Stimulated activated CD4-positive, alpha-beta T cell treated with anti-CD3 and anti-CD28 coated beads, TNF-alpha, amount 100 ng/mL, for 24 hours (primary cell): ENCODE measurements at regions not wholly inside any gene's neighbourhood (a gene's known extent, or its start where the extent isn't known, plus 50 kb on each side); places are given as distances from the start of the nearest gene placed in this dataset.
"Not testable (repeated sequence)": the region's sequence is repeated elsewhere in the genome, so short reads cannot be mapped to it uniquely, and the experiment has no call there.

ENCODE experiments used
- DNase-seq, 3 experiments: peaks; one replicate each; pipeline ENCODE4 v3.0.0-alpha.2; 2020; ENCODE audit warnings: low read depth in 3 of 3

- no peak for DNase-seq
Observed at GRCh38 chr6:122248844-122249243, 150.6 kb upstream of the HSF2 start.

- no peak for DNase-seq
Observed at GRCh38 chr6:122258839-122259238, 140.6 kb upstream of the HSF2 start.

DNA sequence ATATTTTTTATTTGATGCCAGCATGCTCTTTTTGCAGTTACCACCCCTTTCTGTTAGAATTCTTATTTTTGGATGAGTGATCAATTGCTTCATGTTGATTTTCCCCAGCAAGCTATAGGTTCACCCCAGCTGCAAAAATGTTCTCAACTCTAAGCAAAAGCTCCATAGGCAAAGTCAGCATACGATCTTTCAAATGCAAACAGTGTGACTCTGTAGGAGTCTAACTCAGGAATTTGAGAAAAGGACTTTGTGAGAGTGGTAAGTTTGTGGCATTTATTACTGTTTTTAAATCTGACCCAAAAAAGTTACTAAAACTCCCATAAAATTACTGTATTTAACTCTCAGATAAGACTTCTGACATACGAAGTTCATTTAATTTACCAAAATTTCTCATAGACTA is 134.9 kb upstream of the HSF2 start:
- DNase-seq, result no peak

- DNase-seq, result no peak
Observed at GRCh38 chr6:122265755-122266154, 133.7 kb upstream of the HSF2 start.

GRCh38 chr6:122268394-122268793 is 131.1 kb upstream of the HSF2 start:
- no peak for DNase-seq

DNA sequence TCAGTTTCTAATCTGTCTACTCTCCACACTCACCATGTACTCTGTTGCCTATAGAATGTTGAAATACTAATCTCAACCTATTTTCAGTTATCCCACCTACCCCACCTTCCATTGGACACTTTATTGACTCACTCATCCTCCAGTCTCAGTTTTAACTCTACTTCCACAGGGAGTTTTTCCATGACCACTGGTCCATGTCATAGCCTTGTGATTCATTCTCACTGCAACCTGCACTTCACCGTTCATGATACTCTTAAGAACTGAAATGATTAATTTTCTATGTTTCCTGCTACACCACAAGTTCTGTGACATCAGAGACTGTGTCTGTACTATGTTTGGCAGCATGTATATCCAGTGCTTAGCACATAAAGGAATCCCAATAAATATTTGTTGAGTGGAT is 122.8 kb upstream of the HSF2 start:
- no peak for DNase-seq

GRCh38 chr6:122280105-122281021 is 119.1 kb upstream of the HSF2 start:
- DNase-seq, result not testable (repeated sequence)

GRCh38 chr6:122283884-122284283 is 115.6 kb upstream of the HSF2 start:
- DNase-seq, result no peak

DNA sequence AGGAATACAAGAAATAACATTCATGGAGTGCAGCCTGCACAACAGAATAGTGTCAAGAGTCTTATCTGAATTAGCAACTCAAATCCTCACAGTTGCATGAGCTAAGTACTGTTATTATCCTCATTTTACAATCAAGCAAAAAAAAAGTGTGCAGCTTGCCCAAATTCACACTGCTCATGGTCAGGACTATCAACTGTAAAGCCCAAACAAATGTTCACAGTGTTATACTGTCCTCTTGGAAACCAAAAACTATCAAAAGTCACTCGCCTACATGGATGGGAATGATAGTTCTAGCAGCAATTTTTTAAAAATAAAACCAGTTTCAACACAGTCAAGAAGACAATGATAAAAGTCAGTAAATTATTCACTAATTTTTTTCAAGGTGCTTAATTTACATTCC is 114.6 kb upstream of the HSF2 start:
- DNase-seq, result no peak

DNA sequence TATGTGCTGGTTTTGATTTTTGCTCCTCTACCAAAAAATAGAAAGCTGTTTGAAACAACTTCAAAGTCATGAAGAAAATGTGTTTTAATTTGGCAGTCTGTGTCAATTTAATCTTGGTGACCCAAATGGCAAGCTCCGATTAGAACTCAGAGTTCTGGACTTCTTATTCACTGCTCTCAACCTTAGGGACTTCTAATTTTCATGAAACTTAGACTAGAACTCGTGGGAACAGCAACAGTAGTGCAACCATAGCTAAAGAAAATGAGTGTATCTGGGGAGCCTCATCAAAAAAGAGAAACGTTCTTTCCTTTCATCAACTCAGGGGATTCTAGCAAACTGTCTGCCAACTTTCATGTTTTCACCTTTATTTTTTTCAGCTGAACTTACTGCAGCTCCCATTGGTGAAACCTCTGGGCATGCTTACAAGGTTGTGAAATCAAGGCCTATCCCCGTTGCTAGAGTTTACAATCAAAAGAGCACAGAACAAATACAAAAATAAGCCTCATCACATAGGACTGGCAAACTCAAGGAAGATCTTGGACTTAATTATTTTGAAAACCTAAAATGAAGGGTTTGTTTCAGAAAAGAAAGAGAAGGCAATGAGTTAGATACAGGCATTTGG is 114.0 kb upstream of the HSF2 start:
- DNase-seq, result no peak

DNA sequence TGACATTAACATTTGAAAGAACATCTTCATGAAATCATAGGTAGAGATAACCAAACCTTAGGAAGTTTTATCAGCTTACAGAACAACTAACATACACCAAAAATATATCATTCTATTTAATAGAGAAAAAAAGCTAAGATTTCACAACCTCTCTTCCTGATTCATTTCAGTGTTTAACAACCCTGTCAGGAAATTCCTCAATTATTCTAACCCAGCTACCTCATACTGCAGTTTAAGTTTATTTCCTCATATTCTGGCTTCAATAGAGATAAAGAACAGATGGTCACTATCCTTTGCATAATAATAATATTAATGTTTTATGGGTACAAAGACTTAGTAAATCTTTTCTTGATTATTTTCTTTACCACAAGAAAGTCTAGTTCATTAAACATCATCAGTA is 112.9 kb upstream of the HSF2 start:
- DNase-seq, result no peak

GRCh38 chr6:122289762-122290539 is 109.5 kb upstream of the HSF2 start:
- DNase-seq, result no peak

GRCh38 chr6:122297010-122297409 is 102.4 kb upstream of the HSF2 start:
- no peak for DNase-seq

DNA sequence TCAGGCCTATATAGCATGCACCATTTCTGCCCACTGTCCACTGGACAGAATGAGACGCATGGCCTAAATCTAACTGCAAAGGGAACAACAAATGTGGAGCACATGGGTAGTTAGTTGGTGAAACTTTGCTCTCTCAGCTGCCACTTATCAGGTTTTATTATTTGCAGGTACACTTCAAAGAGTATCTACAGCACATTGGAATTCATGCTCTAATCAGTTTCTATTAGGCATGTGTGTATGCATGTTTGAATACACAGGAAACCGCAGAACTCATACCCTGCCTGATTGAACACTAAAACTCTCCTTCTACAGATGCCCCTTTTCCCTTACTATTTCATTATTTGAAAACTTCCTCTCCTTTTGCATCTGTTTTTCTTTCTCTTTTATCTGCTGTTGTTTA is 97.4 kb upstream of the HSF2 start:
- no peak for DNase-seq

- DNase-seq, result no peak
Observed at GRCh38 chr6:122307577-122307976, 91.9 kb upstream of the HSF2 start.

- DNase-seq, result no peak
Observed at GRCh38 chr6:122308074-122308473, 91.4 kb upstream of the HSF2 start.

- DNase-seq, result no peak
Observed at GRCh38 chr6:122315842-122316241, 83.6 kb upstream of the HSF2 start.

- no peak for DNase-seq
Observed at GRCh38 chr6:122322824-122323223, 76.6 kb upstream of the HSF2 start.

- DNase-seq, result no peak
Observed at GRCh38 chr6:122323361-122323760, 76.1 kb upstream of the HSF2 start.

DNA sequence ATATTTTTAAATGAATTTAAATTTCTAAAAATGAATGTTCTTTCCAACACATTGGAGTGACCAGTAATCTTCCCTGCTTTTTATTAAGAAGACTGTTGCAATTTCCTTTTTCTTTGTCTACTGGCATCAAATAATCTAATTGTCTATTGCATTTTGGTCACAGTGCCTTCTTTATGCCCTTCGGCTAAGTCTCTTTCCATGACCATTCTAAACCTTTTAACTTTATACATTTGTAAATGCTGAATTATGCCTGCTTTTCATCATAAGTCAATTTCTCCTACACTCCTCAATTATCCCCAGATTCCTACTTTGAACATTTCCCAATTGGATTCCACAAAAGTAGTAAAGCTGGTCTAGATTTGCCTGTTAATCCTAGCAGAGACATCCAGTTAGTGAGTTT is 69.1 kb upstream of the HSF2 start:
- no peak for DNase-seq

- no peak for DNase-seq
Observed at GRCh38 chr6:122337645-122338044, 61.8 kb upstream of the HSF2 start.

- DNase-seq, result no peak
Observed at GRCh38 chr6:122339661-122340060, 59.8 kb upstream of the HSF2 start.

DNA sequence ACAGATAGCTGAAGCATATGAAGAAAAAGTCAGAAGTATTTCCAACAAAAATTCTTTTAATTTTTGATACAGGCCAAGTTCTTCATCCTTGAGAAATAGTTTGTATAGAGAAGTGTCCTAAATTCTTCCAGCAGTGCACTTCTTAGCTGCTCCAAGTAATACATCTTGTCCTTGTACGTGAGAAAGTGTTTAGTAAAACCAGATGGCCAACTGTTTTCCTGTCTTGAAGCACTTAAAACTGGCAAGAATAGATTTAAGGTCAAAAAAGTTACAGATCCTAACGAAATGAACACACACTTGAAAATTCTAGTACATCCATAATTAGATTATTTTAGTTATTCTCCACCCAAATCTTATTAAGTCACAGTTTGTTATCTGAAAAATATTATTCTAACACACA is 52.2 kb upstream of the HSF2 start:
- no peak for DNase-seq
